ENCODE measurements at regions not wholly inside any gene's neighbourhood (a gene's known extent, or its start where the extent isn't known, plus 50 kb on each side); places are given as distances from the start of the nearest gene placed in this dataset.

DNA sequence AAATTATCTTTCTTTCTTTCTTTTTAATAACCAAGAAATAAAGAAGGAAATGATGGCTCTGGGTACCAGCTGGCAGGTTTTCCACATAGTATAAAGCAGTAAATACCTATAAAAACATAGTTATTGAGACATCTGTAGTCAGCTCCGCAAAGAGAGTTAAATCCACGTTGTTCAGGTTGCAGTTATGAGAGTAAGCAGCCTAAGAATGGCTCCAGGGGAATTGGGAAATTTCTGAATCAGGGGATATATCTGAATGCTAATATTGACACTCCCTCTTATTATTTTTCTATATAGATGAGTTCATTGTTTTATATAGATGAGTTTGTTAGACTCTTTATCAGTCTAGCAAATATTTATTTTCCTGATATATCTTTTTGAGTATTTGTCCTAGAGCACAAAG is 322.0 kb upstream of the LRRC4C start:
- H2AFZ ChIP-seq (ENCODE audit: low read depth, low read length), result no peak overlapping the region
- H2BK15ac ChIP-seq (ENCODE audit: low read depth, poor library complexity, severe bottlenecking), result no peak overlapping the region
- no peak overlapping the region for H3K23ac ChIP-seq (ENCODE audit: low read length in 2 of 2)
- no peaks in the 10 kb centered on the region for H3K36me3 ChIP-seq (ENCODE audit: control insufficient read depth in 1 of 2, insufficient read depth in 2 of 2, low read depth in 1 of 2, low read length in 2 of 2)
- H3K4me3 ChIP-seq (ENCODE audit: insufficient read depth in 1 of 2, low read depth in 1 of 2, low read length in 2 of 2), result no peak overlapping the region
- H2BK120ac ChIP-seq (ENCODE audit: low read depth, low read length), result no peak overlapping the region
- no peak overlapping the region for H3K18ac ChIP-seq (ENCODE audit: low read depth in 1 of 2, low read length in 2 of 2)
- no peak overlapping the region for H3K14ac ChIP-seq (ENCODE audit: low read length in 2 of 2)
- 50% methylated on average over 1 of the region's 2 CpGs for WGBS
- peaks cover 6% of the 10 kb centered on the region for H3K9me3 ChIP-seq (ENCODE audit: control insufficient read depth, low read length)
- no peak for DNase-seq
- H3K4me2 ChIP-seq (ENCODE audit: low read length, poor library complexity, severe bottlenecking), result no peak overlapping the region
- H3K9ac ChIP-seq (ENCODE audit: low read length), result no peak overlapping the region
- no peak overlapping the region for H4K8ac ChIP-seq (ENCODE audit: low read length)
- H3K4me1 ChIP-seq (ENCODE audit: control insufficient read depth, insufficient read depth, low read depth, low read length), result no peaks in the 10 kb centered on the region
- no peaks in the 10 kb centered on the region for H3K27me3 ChIP-seq (ENCODE audit: control insufficient read depth in 1 of 2, insufficient read depth in 1 of 2, low read length in 2 of 2)
- H3K4ac ChIP-seq (ENCODE audit: low read depth in 1 of 2, low read length in 2 of 2), result no peak overlapping the region
- no peak overlapping the region for H2BK12ac ChIP-seq (ENCODE audit: low read length in 2 of 2)
- H2BK5ac ChIP-seq (ENCODE audit: low read depth, low read length, poor library complexity, severe bottlenecking), result no peak overlapping the region
- no peak overlapping the region for H3K27ac ChIP-seq (ENCODE audit: low read length, poor library complexity, severe bottlenecking)
- H4K91ac ChIP-seq (ENCODE audit: low read length), result no peak overlapping the region
- H2AK5ac ChIP-seq (ENCODE audit: low read length, severe bottlenecking), result no peak overlapping the region
- H3K79me1 ChIP-seq (replicated peaks; ENCODE audit: low read length, poor library complexity, severe bottlenecking), result no peaks in the 10 kb centered on the region

DNA sequence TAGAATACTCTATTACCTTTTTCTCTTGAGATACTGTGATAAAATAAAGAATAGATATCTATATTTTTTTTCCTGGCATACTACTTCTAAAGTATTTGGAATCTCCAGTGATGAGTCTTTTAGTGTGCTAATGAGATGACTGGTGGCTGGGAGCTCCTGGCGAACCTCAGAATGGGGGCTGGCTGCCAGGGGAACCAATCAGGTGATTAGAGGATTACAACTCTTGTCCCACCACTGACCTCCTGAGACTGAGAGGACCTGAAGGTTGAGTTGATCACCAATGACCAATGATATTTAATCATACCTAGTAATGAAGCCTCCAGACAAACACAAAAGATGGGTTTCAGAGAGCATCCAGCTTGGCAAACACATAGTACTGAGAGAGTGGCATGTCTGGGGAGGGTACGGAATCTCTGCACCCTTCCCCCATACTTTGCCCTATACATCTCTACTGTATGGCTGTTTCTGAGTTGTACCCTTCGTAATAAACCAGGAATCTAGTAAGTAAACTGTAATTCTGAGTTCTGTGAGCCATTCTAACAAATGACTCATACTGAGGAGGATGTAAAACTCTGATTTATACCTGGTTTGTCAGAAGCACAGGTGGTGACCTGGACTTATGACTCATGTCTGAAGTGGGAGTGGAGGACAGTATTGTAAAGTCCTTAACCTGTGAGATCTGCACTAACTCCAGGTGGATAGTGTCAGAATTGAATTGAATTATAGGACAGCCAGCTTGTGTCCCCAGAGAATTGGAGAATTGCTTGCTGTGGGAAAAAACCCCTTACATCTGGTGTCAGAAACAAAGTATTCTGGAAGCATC is 325.3 kb upstream of the LRRC4C start:
- Histone ChIP-seq H2AK5ac (ENCODE audit: low read length, severe bottlenecking) (no peak overlapping the region), H3K4me1 (ENCODE audit: control insufficient read depth, insufficient read depth, low read depth, low read length) (no peaks in the 10 kb centered on the region), H3K27me3 (ENCODE audit: control insufficient read depth in 1 of 2, insufficient read depth in 1 of 2, low read length in 2 of 2) (no peaks in the 10 kb centered on the region), H3K23ac (ENCODE audit: low read length in 2 of 2) (no peak overlapping the region), H3K4ac (ENCODE audit: low read depth in 1 of 2, low read length in 2 of 2) (no peak overlapping the region), H2BK5ac (ENCODE audit: low read depth, low read length, poor library complexity, severe bottlenecking) (no peak overlapping the region), H2BK120ac (ENCODE audit: low read depth, low read length) (no peak overlapping the region), H3K14ac (ENCODE audit: low read length in 2 of 2) (no peak overlapping the region), H2BK12ac (ENCODE audit: low read length in 2 of 2) (no peak overlapping the region), H4K91ac (ENCODE audit: low read length) (no peak overlapping the region), H4K8ac (ENCODE audit: low read length) (no peak overlapping the region), H3K4me3 (ENCODE audit: insufficient read depth in 1 of 2, low read depth in 1 of 2, low read length in 2 of 2) (no peak overlapping the region), H3K36me3 (ENCODE audit: control insufficient read depth in 1 of 2, insufficient read depth in 2 of 2, low read depth in 1 of 2, low read length in 2 of 2) (no peaks in the 10 kb centered on the region), H3K18ac (ENCODE audit: low read depth in 1 of 2, low read length in 2 of 2) (no peak overlapping the region), H3K9ac (ENCODE audit: low read length) (no peak overlapping the region), H2AFZ (ENCODE audit: low read depth, low read length) (no peak overlapping the region), H3K79me1 (replicated peaks; ENCODE audit: low read length, poor library complexity, severe bottlenecking) (no peaks in the 10 kb centered on the region), H3K27ac (ENCODE audit: low read length, poor library complexity, severe bottlenecking) (no peak overlapping the region), H3K4me2 (ENCODE audit: low read length, poor library complexity, severe bottlenecking) (no peak overlapping the region), H3K9me3 (ENCODE audit: control insufficient read depth, low read length) (peaks cover 4% of the 10 kb centered on the region), H2BK15ac (ENCODE audit: low read depth, poor library complexity, severe bottlenecking) (no peak overlapping the region)
- 40% methylated on average over 1 of the region's 3 CpGs for WGBS
- DNase-seq, result peak; percentile 19

DNA sequence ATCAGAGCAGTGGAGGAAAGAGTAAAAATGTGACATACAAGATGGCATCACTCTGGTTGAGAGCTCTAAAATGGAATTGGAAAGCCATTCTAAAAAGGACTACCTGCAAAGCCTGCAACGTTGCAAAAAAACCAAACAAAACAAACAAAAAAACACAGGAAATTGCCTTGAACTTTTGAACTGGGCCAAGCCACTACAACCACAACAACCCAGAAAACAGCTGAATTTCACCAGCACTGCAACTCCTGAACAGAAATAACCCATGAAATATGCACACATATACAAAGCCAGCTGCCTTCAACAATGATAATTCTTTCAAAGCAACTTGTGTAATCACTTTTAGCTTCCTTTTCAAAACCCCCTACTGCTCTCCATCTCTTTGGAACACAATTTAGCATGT is 326.6 kb upstream of the LRRC4C start:
- 8% methylated on average over 1 of the region's 1 CpG for WGBS
- Histone ChIP-seq H4K91ac (ENCODE audit: low read length) (no peak overlapping the region), H3K36me3 (ENCODE audit: control insufficient read depth in 1 of 2, insufficient read depth in 2 of 2, low read depth in 1 of 2, low read length in 2 of 2) (no peaks in the 10 kb centered on the region), H3K4me2 (ENCODE audit: low read length, poor library complexity, severe bottlenecking) (no peak overlapping the region), H3K14ac (ENCODE audit: low read length in 2 of 2) (no peak overlapping the region), H3K4me3 (ENCODE audit: insufficient read depth in 1 of 2, low read depth in 1 of 2, low read length in 2 of 2) (no peak overlapping the region), H3K27me3 (ENCODE audit: control insufficient read depth in 1 of 2, insufficient read depth in 1 of 2, low read length in 2 of 2) (no peaks in the 10 kb centered on the region), H4K8ac (ENCODE audit: low read length) (no peak overlapping the region), H2BK120ac (ENCODE audit: low read depth, low read length) (no peak overlapping the region), H3K79me1 (replicated peaks; ENCODE audit: low read length, poor library complexity, severe bottlenecking) (no peaks in the 10 kb centered on the region), H2BK15ac (ENCODE audit: low read depth, poor library complexity, severe bottlenecking) (no peak overlapping the region), H3K4me1 (ENCODE audit: control insufficient read depth, insufficient read depth, low read depth, low read length) (no peaks in the 10 kb centered on the region), H3K9me3 (ENCODE audit: control insufficient read depth, low read length) (peaks cover 4% of the 10 kb centered on the region), H2AFZ (ENCODE audit: low read depth, low read length) (no peak overlapping the region), H3K23ac (ENCODE audit: low read length in 2 of 2) (no peak overlapping the region), H3K4ac (ENCODE audit: low read depth in 1 of 2, low read length in 2 of 2) (no peak overlapping the region), H2AK5ac (ENCODE audit: low read length, severe bottlenecking) (no peak overlapping the region), H2BK5ac (ENCODE audit: low read depth, low read length, poor library complexity, severe bottlenecking) (no peak overlapping the region), H2BK12ac (ENCODE audit: low read length in 2 of 2) (no peak overlapping the region), H3K9ac (ENCODE audit: low read length) (no peak overlapping the region), H3K27ac (ENCODE audit: low read length, poor library complexity, severe bottlenecking) (no peak overlapping the region), H3K18ac (ENCODE audit: low read depth in 1 of 2, low read length in 2 of 2) (no peak overlapping the region)
- DNase-seq, result peak; percentile 34

DNA sequence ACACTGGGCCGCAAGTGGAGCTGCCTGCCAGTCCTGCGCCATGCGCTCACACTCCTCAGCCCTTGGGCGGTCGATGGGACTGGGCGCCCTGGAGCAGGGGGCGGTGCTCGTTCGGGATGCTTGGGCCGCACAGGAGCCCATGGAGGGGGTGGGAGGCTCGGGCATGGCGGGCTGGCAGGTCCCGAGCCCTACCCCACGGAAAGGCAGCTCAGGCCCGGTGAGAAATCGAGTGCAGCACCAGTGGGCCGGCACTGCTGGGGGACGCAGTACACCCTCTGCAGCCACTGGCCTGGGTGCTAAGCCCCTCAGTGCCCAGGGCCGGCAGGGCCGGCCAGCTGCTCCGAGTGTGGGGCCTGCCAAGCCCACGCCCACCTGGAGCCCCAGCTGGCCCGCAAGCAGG is 328.7 kb upstream of the LRRC4C start:
- Histone ChIP-seq H3K79me1 (replicated peaks; ENCODE audit: low read length, poor library complexity, severe bottlenecking) (no peaks in the 10 kb centered on the region), H2BK15ac (ENCODE audit: low read depth, poor library complexity, severe bottlenecking) (no peak overlapping the region), H3K14ac (ENCODE audit: low read length in 2 of 2) (no peak overlapping the region), H4K8ac (ENCODE audit: low read length) (no peak overlapping the region), H2BK5ac (ENCODE audit: low read depth, low read length, poor library complexity, severe bottlenecking) (no peak overlapping the region), H2BK12ac (ENCODE audit: low read length in 2 of 2) (no peak overlapping the region), H3K27ac (ENCODE audit: low read length, poor library complexity, severe bottlenecking) (no peak overlapping the region), H4K91ac (ENCODE audit: low read length) (no peak overlapping the region), H3K4ac (ENCODE audit: low read depth in 1 of 2, low read length in 2 of 2) (no peak overlapping the region), H3K4me2 (ENCODE audit: low read length, poor library complexity, severe bottlenecking) (no peak overlapping the region), H3K9ac (ENCODE audit: low read length) (no peak overlapping the region), H3K18ac (ENCODE audit: low read depth in 1 of 2, low read length in 2 of 2) (no peak overlapping the region), H3K4me1 (ENCODE audit: control insufficient read depth, insufficient read depth, low read depth, low read length) (no peaks in the 10 kb centered on the region), H3K4me3 (ENCODE audit: insufficient read depth in 1 of 2, low read depth in 1 of 2, low read length in 2 of 2) (no peak overlapping the region), H2AK5ac (ENCODE audit: low read length, severe bottlenecking) (no peak overlapping the region), H2AFZ (ENCODE audit: low read depth, low read length) (no peak overlapping the region), H3K36me3 (ENCODE audit: control insufficient read depth in 1 of 2, insufficient read depth in 2 of 2, low read depth in 1 of 2, low read length in 2 of 2) (no peaks in the 10 kb centered on the region), H3K9me3 (ENCODE audit: control insufficient read depth, low read length) (peaks cover 4% of the 10 kb centered on the region), H3K23ac (ENCODE audit: low read length in 2 of 2) (no peak overlapping the region), H3K27me3 (ENCODE audit: control insufficient read depth in 1 of 2, insufficient read depth in 1 of 2, low read length in 2 of 2) (no peaks in the 10 kb centered on the region), H2BK120ac (ENCODE audit: low read depth, low read length) (no peak overlapping the region)
- 92% methylated on average over 21 of the region's 23 CpGs for WGBS
- DNase-seq, result no peak

Measured in mesenchymal stem cell (in vitro differentiated cells and primary cell).